Gastrocnemius medialis (tissue), 4 donors: ENCODE measurements at regions not wholly inside any gene's neighbourhood (a gene's known extent, or its start where the extent isn't known, plus 50 kb on each side); places are given as distances from the start of the nearest gene placed in this dataset.

Experiments
- ATAC-seq, 2 donors: fragments of 150-250 bp; one replicate each; pipeline ENCODE4 v1.9.1; 2016
- DNase-seq, 2 donors: peaks; one replicate each; pipeline ENCODE4 v3.0.0-alpha.2; 2019
- H3K27ac ChIP-seq, 4 donors: fragments of 200-600 bp; sonication (generic); 1 replicate in 1 of 4; 2 replicates in 3 of 4; pipeline ENCODE4 v1.5.1; 2016 to 2018; ENCODE audit warnings: mild to moderate bottlenecking in 2 of 4, moderate library complexity in 1 of 4
- H3K27me3 ChIP-seq, 3 donors: fragments of 200-600 bp; sonication (generic) in 2 of 3; 1 replicate in 1 of 3; 2 replicates in 2 of 3; pipeline versions ENCODE4 v1.5.1 to v1.6.0; 2016 to 2019; ENCODE audit warnings: mild to moderate bottlenecking in 1 of 3, moderate library complexity in 1 of 3
- H3K36me3 ChIP-seq, 2 donors: fragments of 200-600 bp; sonication (generic) in 1 of 2; one replicate each; pipeline ENCODE4 v1.5.1; 2017 to 2018
- H3K4me1 ChIP-seq, 2 donors: fragments of 200-600 bp; sonication (generic) in 1 of 2; one replicate each; pipeline ENCODE4 v1.5.1; 2016 to 2017; ENCODE audit warnings: mild to moderate bottlenecking in 2 of 2
- H3K4me3 ChIP-seq, 4 donors: fragments of 200-600 bp; sonication (generic) in 3 of 4; 1 replicate in 1 of 4; 2 replicates in 3 of 4; pipeline ENCODE4 v1.5.1; 2016 to 2019; ENCODE audit warnings: mild to moderate bottlenecking in 2 of 4
- H3K9me3 ChIP-seq, 3 donors: fragments of 200-600 bp; sonication (generic) in 2 of 3; 1 replicate in 1 of 3; 2 replicates in 2 of 3; pipeline ENCODE4 v1.5.1; 2016 to 2019
- POLR2A ChIP-seq, 2 donors: fragments of 450-650 bp; IDR thresholded peaks; one replicate each; pipeline ENCODE4 v1.6.1; 2017; ENCODE audit warnings: antibody characterized with exemption in 2 of 2, mild to moderate bottlenecking in 2 of 2, moderate library complexity in 2 of 2
- in situ Hi-C, 4 donors: fragments of 200-750 bp; cut with MboI; loops; one replicate each; pipeline versions ENCODE4 v1.15.0 to v1.8.0; 2017; ENCODE audit warnings: low sequenced_read_pairs in 4 of 4
- intact Hi-C: fragments of 100-400 bp; cut with DNase I; formaldehyde crosslinking; loops from one replicate; pipeline ENCODE4 v1.15.1; 2023; ENCODE audit warnings: low total_unique reads
- TF ChIP-seq, protein P1 (sequence below), 5 experiments: fragments of 450-650 bp in 3 of 5; fragments of 200-600 bp in 2 of 5; sonication (generic) in 2 of 5; IDR thresholded peaks in 4 of 5; conservative IDR thresholded peaks in 1 of 5; 1 replicate in 4 of 5; 2 replicates in 1 of 5; pipeline ENCODE4 v1.5.1; 2016 to 2019; ENCODE audit warnings: antibody characterized with exemption in 5 of 5, mild to moderate bottlenecking in 3 of 5, moderate library complexity in 3 of 5

DNA sequence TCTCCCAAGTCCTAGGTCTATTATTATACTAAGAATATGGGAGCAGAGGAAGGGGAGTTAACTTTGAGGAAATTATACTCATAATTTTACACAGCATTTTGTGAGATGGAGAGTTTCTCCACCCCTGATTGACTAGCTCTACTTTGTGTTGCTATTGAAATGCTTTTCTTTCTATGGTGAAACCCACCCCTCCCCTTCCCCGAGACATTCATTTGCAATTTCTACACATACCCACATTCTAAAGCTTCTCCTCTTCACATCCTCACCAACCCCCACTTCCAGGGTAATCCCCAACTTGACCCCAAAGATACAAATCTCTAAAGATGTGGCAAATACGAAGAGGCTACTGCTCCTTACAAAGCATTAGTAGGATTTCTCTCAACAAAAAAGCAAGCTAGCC is 992.2 kb downstream of the BCL11A start:
- ATAC-seq, result no peak
- intact Hi-C loops (no loop called here), in situ Hi-C loops (no loop called here)
- no peak for TF ChIP-seq POLR2A (IDR thresholded peaks at IDR 0.05)
- TF ChIP-seq, protein P1, sequence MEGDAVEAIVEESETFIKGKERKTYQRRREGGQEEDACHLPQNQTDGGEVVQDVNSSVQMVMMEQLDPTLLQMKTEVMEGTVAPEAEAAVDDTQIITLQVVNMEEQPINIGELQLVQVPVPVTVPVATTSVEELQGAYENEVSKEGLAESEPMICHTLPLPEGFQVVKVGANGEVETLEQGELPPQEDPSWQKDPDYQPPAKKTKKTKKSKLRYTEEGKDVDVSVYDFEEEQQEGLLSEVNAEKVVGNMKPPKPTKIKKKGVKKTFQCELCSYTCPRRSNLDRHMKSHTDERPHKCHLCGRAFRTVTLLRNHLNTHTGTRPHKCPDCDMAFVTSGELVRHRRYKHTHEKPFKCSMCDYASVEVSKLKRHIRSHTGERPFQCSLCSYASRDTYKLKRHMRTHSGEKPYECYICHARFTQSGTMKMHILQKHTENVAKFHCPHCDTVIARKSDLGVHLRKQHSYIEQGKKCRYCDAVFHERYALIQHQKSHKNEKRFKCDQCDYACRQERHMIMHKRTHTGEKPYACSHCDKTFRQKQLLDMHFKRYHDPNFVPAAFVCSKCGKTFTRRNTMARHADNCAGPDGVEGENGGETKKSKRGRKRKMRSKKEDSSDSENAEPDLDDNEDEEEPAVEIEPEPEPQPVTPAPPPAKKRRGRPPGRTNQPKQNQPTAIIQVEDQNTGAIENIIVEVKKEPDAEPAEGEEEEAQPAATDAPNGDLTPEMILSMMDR (IDR thresholded peaks at IDR 0.05 in 4 of 5, conservative IDR thresholded peaks at IDR 0.05 in 1 of 5), result no peak
- DNase-seq, result no peak
- no peaks in the 10 kb centered on the region for H3K36me3 ChIP-seq
- no peak overlapping the region for H3K4me3 ChIP-seq
- H3K9me3 ChIP-seq, result no peaks in the 10 kb centered on the region
- no peak overlapping the region for H3K27ac ChIP-seq
- H3K27me3 ChIP-seq, result no peaks in the 10 kb centered on the region
- H3K4me1 ChIP-seq, result no peaks in the 10 kb centered on the region

GRCh38 chr2:59560769-59561168 is 992.7 kb downstream of the BCL11A start:
- Histone ChIP-seq H3K27ac (no peak overlapping the region), H3K36me3 (no peaks in the 10 kb centered on the region), H3K9me3 (no peaks in the 10 kb centered on the region), H3K27me3 (no peaks in the 10 kb centered on the region), H3K4me1 (no peaks in the 10 kb centered on the region), H3K4me3 (no peak overlapping the region)
- ATAC-seq, result no peak
- in situ Hi-C loops, result no loop called here
- intact Hi-C loops, result no loop called here
- DNase-seq, result no peak
- TF ChIP-seq, protein P1 (IDR thresholded peaks at IDR 0.05 in 4 of 5, conservative IDR thresholded peaks at IDR 0.05 in 1 of 5), result no peak
- no peak for TF ChIP-seq POLR2A (IDR thresholded peaks at IDR 0.05)

DNA sequence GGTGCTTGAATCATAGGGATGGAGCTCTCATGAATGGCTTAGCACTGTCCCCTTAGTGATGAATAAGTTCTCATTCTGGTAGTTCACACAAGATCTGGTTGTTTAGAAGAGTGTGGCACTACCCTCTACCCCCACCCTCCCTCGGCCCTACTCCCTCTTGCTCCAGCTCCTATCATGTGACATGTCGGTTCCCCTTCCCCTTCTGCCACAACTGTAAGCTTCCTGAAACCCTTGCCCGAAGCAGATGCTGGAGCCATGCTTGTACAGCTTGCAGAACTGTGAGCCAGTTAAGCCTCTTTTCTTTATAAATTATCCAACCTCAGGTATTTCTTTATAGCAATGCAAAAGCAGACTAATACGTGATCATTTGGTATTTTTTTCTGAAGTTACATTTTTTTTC is 1012.6 kb downstream of the BCL11A start:
- no peaks in the 10 kb centered on the region for H3K9me3 ChIP-seq
- no peaks in the 10 kb centered on the region for H3K27me3 ChIP-seq
- intact Hi-C loops (no loop called here), in situ Hi-C loops (no loop called here)
- H3K4me1 ChIP-seq, result no peaks in the 10 kb centered on the region
- H3K27ac ChIP-seq, result no peak overlapping the region
- TF ChIP-seq POLR2A (IDR thresholded peaks at IDR 0.05), result no peak
- TF ChIP-seq, protein P1 (IDR thresholded peaks at IDR 0.05 in 4 of 5, conservative IDR thresholded peaks at IDR 0.05 in 1 of 5), result no peak
- no peaks in the 10 kb centered on the region for H3K36me3 ChIP-seq
- no peak overlapping the region for H3K4me3 ChIP-seq
- ATAC-seq (no peak), DNase-seq (no peak)

DNA sequence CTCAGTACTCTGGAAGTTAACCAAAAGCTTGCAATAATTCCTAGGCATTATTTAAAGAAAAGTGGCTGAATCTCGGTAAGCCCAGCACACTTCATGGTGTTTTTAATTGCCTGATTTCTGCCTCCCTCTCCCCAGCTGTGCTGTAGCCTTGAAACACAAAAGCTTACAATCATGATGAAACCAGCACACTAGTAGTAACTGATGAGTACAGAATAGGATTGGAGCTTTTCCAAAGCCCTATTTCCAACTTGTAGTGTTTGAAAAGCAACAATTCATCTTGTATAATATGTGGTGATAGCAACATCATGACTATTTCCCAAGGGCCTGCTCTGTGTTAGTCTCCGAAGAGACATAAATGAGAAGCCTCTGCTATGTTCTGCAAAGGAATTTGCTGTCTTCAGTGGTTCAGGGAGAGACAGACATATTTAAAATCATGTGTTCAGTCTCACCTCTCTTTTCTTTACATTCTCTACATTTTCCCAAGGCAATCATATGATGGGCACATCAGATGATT is 1015.0 kb downstream of the BCL11A start:
- ATAC-seq (no peak), DNase-seq (no peak)
- Histone ChIP-seq H3K4me3 (no peak overlapping the region), H3K27me3 (no peaks in the 10 kb centered on the region), H3K4me1 (no peaks in the 10 kb centered on the region), H3K36me3 (no peaks in the 10 kb centered on the region), H3K27ac (no peak overlapping the region), H3K9me3 (no peaks in the 10 kb centered on the region)
- in situ Hi-C loops, result no loop called here
- intact Hi-C loops, result no loop called here
- TF ChIP-seq, protein P1 (IDR thresholded peaks at IDR 0.05 in 4 of 5, conservative IDR thresholded peaks at IDR 0.05 in 1 of 5), result no peak
- no peak for TF ChIP-seq POLR2A (IDR thresholded peaks at IDR 0.05)

DNA sequence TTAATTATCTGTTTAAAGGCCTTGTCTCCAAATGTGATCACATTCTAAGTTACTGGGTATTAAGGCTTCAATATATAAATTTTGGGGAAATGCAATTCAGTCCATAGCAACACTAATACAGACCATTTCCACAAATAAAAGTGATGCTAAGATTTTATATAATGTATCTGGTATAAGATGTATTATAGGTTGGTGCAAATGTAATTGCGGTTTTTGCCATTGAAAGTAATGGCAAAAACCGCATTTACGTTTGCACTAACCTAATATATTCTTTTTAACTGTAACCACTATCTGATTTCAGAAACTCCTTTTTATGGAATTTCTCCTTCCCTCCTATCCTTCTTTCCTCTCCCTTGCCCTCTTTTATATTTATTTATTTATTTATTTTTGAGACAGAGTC is 1020.6 kb downstream of the BCL11A start:
- Histone ChIP-seq H3K9me3 (no peaks in the 10 kb centered on the region), H3K36me3 (no peaks in the 10 kb centered on the region), H3K4me1 (no peaks in the 10 kb centered on the region), H3K4me3 (no peak overlapping the region), H3K27me3 (no peaks in the 10 kb centered on the region), H3K27ac (no peak overlapping the region)
- ATAC-seq (no peak), DNase-seq (no peak)
- TF ChIP-seq, protein P1 (IDR thresholded peaks at IDR 0.05 in 4 of 5, conservative IDR thresholded peaks at IDR 0.05 in 1 of 5), result no peak
- no peak for TF ChIP-seq POLR2A (IDR thresholded peaks at IDR 0.05)
- in situ Hi-C loops (no loop called here), intact Hi-C loops (no loop called here)
